Midbrain (tissue), 1 donor: ENCODE measurements at regions not wholly inside any gene's neighbourhood (a gene's known extent, or its start where the extent isn't known, plus 50 kb on each side); places are given as distances from the start of the nearest gene placed in this dataset.
"Not testable (repeated sequence)": the region's sequence is repeated elsewhere in the genome, so short reads cannot be mapped to it uniquely, and the experiment has no call there.

Experiments used
- DNase-seq: peaks from one replicate; lab custom pipeline; 2025; lab: John Stamatoyannopoulos, UW

- no peak for DNase-seq
Measured at GRCh38 chr13:83121896-83122295, 760.4 kb downstream of the SLITRK1 start.

- DNase-seq, result no peak
Measured at GRCh38 chr13:83117046-83117445, 765.2 kb downstream of the SLITRK1 start.

- DNase-seq, result not testable (repeated sequence)
Measured at GRCh38 chr13:83101574-83102247, 780.6 kb downstream of the SLITRK1 start.

DNA sequence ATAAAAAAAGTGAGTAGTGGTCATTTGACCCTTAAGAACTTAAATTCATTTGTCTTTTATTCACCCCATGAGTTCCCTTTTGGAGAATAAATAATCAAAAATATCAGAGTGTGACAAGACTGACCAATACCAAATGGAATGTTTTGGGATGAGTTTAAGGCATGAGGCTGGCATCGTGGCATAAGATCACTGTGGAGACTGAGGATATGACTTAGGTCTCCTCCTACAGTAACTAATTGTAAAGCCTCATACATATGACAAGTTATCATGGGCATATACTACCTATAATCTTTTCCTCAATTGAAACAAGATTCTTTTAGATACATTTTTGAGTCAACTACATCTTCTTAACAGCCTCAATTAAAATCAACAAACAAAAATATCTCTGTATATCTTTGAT, 782.0 kb downstream of the SLITRK1 start:
- no peak for DNase-seq

DNA sequence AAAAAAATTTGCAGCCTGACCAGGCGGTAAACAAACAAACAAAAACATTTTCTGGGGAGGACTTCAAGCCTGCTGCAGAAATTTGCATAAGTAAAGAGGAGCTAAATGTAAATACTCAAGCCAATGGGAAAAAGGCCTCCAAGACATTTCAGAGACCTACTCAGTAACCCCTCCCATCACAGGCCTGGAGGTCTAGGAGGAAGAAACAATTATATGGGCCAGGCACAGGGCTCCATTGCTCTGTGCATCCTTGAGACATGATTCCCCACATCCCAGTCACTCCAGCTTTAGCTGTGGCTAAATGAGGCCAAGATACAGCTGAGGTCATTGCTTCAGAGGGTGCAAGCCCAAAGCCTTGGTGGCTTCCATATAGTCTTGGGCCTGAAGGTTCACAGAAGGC, 793.4 kb downstream of the SLITRK1 start:
- no peak for DNase-seq

GRCh38 chr13:83086948-83087347, 795.3 kb downstream of the SLITRK1 start:
- DNase-seq, result no peak

GRCh38 chr13:83086088-83086487, 796.2 kb downstream of the SLITRK1 start:
- DNase-seq, result no peak

DNA sequence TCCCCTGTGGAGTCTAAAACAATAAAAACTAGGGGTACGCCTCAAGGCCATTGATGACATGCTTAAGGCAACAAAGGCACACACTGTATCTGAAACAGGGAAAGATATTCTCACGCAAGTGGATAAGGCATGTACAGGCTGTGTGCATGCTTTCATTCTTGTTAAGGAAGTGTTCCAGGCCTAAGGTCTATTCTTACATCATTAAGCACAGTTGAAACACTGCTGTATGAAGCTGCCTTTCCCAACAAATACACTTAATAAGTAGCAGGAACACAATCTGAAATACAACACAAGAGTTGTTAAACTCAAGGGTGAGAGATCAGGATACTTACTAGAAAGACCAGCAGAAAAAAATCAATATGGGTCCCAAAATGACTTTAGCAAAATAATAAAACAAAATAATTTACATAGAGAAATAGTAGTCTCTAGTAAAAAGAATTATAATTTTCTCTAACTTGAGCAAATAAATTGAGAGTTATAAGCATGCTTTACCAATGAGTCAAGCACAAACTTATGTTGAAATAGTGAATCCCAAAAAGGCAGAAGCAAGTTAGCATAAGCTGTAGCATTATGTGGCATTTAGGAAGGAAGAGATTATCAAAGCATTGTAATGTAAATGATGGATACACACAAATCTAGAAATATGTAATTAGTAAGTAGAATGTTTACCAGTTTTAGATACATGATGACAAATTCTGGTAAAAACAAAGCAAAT, 796.9 kb downstream of the SLITRK1 start:
- DNase-seq, result no peak

GRCh38 chr13:83077499-83077898, 804.8 kb downstream of the SLITRK1 start:
- DNase-seq, result no peak

DNA sequence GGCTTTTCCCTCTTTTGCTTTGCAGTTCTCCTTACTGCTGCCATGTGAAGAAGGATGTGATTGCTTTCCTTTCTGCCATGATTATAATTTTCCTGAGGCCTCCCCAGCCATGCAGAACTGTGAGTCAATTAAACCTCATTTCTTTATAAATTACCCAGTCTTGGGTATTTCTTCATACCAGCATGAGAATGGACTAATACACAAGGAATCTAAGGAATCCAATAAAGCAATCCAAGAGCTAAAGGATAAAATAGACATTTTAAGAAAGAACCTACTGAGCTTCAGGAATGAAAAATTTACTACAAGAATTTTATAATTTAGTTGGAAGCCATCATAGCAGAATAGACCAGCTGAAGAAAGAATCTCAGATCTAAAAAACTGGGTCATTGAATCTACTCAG, 808.3 kb downstream of the SLITRK1 start:
- DNase-seq, result not testable (repeated sequence)

DNA sequence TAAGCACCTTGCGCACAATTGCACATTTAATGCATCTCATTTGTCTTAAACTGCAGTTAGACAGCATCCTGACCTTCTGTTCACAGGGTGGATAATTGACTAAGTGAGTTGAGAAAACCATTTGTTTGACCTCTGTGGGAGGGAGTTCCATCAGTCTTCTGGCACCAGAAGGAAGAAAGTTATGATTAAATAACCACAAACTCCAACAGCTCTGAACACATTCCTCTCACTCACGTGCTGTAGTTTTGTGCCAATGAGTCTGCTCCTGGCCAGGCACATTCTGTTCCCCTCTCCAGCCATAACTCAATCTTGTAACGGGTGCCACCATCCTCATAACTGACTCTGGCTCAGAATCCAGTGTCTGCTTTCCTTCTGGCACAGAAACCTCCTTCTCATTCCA, 817.2 kb downstream of the SLITRK1 start:
- DNase-seq, result no peak

- DNase-seq, result no peak
Measured at GRCh38 chr13:83057119-83057518, 825.2 kb downstream of the SLITRK1 start.

- DNase-seq, result no peak
Measured at GRCh38 chr13:83056269-83056668, 826.0 kb downstream of the SLITRK1 start.

GRCh38 chr13:83048419-83048818, 833.9 kb downstream of the SLITRK1 start:
- no peak for DNase-seq

DNA sequence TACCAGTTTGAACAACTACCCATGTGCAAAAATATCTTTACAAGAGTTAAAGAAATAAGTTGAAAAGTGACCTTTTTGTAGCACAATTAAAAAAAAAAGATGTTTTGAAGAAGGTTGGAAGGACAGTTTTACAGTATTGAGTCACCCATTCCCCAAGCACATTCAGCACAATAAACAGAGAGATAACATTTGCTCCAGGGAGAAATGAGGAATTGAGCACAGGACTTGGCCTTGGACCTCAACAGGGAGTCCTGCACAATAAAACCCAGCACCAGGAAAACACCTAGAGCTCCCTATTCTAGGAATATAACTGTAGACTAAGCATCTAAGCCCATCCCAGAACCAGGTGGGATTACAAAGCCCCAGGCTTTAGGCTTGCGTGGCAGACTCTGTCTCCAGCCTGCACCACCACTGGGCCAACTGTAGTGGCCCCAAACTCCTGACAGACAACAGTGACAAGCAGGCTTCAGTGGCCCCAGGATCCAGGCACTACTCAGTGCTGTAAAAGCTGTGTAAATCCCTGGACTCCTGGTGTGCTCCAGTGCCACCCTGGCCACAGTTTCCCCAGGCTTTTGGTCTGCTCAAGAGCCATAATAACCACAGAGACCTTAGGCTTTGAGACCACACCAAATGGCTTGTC, 857.2 kb downstream of the SLITRK1 start:
- no peak for DNase-seq

DNA sequence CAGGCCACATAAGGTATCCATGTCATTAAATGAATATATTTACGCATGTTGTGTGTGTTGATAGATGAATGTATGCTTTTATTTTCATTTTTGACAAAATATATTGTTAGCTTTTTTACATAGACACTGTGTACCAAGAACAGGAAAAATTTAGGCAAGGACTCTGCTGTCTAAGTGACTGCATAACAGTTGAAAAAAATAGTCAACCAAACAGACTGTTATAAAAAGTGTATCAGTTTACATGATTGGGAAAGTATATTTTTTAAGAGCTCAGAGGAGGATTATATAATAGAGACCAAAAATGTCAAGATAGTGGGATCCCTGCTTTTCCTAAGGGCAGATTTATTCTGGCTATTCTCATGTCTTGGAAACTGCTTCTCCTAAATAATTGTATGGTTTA, 858.0 kb downstream of the SLITRK1 start:
- DNase-seq, result no peak

GRCh38 chr13:83019986-83020385, 862.3 kb downstream of the SLITRK1 start:
- DNase-seq, result no peak

GRCh38 chr13:83009987-83010386, 872.3 kb downstream of the SLITRK1 start:
- no peak for DNase-seq

DNA sequence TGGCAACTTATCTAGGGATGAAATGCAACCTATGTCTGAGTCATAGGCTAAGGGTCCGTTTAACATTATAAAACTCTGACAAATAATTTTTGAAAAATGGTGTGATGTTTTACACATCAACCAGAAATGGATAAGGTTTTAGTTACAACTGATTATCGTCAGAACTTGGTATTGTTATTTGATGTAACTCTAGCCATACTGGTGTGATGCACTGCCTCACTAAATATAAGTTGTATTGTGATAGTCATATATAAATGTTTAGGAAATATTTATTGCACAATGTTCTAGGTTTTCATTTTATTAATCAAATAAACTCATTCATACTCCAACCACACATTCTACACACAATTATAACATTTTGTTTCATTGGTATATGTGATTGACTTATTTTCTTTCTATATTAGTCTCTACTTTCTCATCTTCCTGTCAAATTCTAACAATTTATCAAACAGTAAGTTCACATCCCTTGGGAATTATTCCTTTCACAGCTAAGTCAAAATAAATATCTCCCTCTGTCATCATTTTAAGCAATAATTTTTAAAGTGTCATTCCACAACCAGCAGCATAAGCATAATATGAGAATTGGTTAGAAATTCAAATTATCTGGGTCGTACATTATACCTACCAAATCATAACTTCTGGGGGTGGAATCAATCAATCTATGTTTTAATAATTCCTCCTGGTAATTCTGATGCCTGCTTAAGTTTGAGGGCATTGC, 873.9 kb downstream of the SLITRK1 start:
- DNase-seq, result no peak

- DNase-seq, result no peak
Measured at GRCh38 chr13:83007226-83007625, 875.0 kb downstream of the SLITRK1 start.

DNA sequence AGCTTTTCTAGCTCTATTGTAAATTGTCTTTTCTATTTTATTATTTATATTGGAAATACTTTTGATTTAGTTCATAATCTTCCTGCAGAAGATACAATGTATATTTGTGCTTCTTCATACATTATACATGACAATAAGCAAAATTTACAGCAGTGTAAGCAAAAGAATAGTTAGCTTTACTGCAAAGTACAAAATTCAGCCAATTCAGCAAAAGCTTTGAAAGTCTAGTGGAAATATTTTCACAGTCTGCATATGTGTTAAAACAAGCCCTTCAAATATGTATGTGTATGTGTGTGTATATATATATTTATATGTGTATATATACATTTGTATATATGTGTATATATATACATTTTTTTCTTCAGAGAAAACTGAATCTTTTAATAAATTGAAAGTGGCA, 879.1 kb downstream of the SLITRK1 start:
- DNase-seq, result no peak

DNA sequence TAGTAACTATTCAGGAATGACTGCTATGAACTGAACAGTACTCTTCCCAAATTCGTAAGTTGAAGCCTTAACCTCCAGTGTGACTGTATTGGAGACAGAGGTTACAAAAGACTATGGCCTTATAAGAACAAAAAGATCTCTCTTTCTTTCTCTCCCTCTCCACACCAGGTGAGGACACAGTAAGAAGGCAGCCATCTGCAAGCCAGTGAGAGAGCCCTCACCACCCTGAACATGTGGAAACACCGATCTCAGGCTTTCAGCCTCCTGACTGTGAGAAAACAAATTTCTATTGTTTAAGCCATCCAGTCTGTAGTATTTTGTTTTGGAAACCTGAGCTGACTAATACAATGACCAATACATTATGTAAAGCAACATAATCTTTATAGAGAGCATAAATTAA, 888.9 kb downstream of the SLITRK1 start:
- no peak for DNase-seq

DNA sequence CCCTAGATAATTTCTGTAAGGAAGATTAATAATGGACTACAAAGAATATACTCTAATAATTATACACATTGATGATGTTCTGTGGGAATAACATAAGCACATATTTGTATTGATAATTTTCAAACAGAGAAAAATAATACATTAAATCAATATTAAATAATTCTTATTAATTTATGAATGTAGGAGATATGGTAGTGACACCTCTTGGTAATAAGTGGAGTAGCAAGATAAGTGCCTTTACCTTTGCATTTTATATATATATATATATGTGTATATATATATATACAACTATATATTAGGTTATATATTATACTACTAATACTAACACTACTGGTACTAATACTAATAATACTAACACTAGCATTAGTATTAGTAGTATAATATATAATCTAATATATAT, 905.8 kb downstream of the SLITRK1 start:
- DNase-seq, result no peak
